Cardiac muscle cell (in vitro differentiated cells and primary cell): ENCODE measurements at regions not wholly inside any gene's neighbourhood (a gene's known extent, or its start where the extent isn't known, plus 50 kb on each side); places are given as distances from the start of the nearest gene placed in this dataset.

ENCODE experiments used
- DNase-seq, 2 donors: peaks; one replicate each; pipeline versions ENCODE4 v3.0.0 to v3.0.0-alpha.2; 2010 to 2017; ENCODE audit warnings: low read depth in 1 of 2, low spot score in 1 of 2
- H3K27ac ChIP-seq: fragments of 200-600 bp; sonication (generic); 2 replicates; pipeline ENCODE4 v1.5.1; 2016
- H3K27me3 ChIP-seq: fragments of 200-600 bp; sonication (generic); 2 replicates; pipeline ENCODE4 v1.6.0; 2016; ENCODE audit warnings: control low read depth
- H3K36me3 ChIP-seq: fragments of 200-600 bp; sonication (generic); 2 replicates; pipeline ENCODE4 v1.5.1; 2016; ENCODE audit warnings: control low read depth
- H3K4me1 ChIP-seq: fragments of 200-600 bp; sonication (generic); 2 replicates; pipeline ENCODE4 v1.8.1; 2017; ENCODE audit warnings: low read depth, mild to moderate bottlenecking, mixed run types
- H3K4me3 ChIP-seq: fragments of 200-600 bp; sonication (generic); 2 replicates; pipeline ENCODE4 v1.5.1; 2016; ENCODE audit warnings: mild to moderate bottlenecking
- H3K9me3 ChIP-seq: fragments of 200-600 bp; sonication (generic); 2 replicates; pipeline ENCODE4 v1.5.1; 2017; ENCODE audit warnings: low read depth, mild to moderate bottlenecking, control low read depth
- CTCF ChIP-seq: IDR thresholded peaks from 2 replicates; pipeline ENCODE4 v1.5.1; 2012; ENCODE audit warnings: low read depth, mild to moderate bottlenecking, low read length

GRCh38 chr1:228810395-228810758 is 75.1 kb downstream of the RHOU start:
- H3K27me3 ChIP-seq: no peaks in the 10 kb centered on the region

GRCh38 chr1:228810878-228811711 is 75.8 kb downstream of the RHOU start:
- TF ChIP-seq CTCF: no peak
- no peaks in the 10 kb centered on the region for H3K4me1 ChIP-seq
- no peaks in the 10 kb centered on the region for H3K27me3 ChIP-seq
- DNase-seq: no peak
- no peak overlapping the region for H3K4me3 ChIP-seq
- no peaks in the 10 kb centered on the region for H3K9me3 ChIP-seq
- no peak overlapping the region for H3K27ac ChIP-seq
- H3K36me3 ChIP-seq: no peaks in the 10 kb centered on the region

More at GRCh38 chr1:228810395-228810758, 75.1 kb downstream of the RHOU start:
- DNase-seq: no peak
- Histone ChIP-seq H3K4me1 (no peaks in the 10 kb centered on the region), H3K4me3 (no peak overlapping the region), H3K36me3 (no peaks in the 10 kb centered on the region), H3K9me3 (no peaks in the 10 kb centered on the region), H3K27ac (no peak overlapping the region)
- no peak for TF ChIP-seq CTCF

GRCh38 chr1:228811712-228812305 is 76.5 kb downstream of the RHOU start:
- TF ChIP-seq CTCF: no peak
- no peak for DNase-seq
- H3K9me3 ChIP-seq: no peaks in the 10 kb centered on the region
- no peaks in the 10 kb centered on the region for H3K4me1 ChIP-seq
- no peak overlapping the region for H3K27ac ChIP-seq
- H3K4me3 ChIP-seq: no peak overlapping the region
- H3K36me3 ChIP-seq: no peaks in the 10 kb centered on the region
- no peaks in the 10 kb centered on the region for H3K27me3 ChIP-seq

GRCh38 chr1:228812961-228813360 is 77.7 kb downstream of the RHOU start:
- Histone ChIP-seq H3K4me1 (no peaks in the 10 kb centered on the region), H3K27me3 (no peaks in the 10 kb centered on the region), H3K4me3 (no peak overlapping the region), H3K36me3 (no peaks in the 10 kb centered on the region), H3K27ac (no peak overlapping the region), H3K9me3 (no peaks in the 10 kb centered on the region)
- no peak for TF ChIP-seq CTCF
- no peak for DNase-seq

GRCh38 chr1:228814176-228814575 is 78.9 kb downstream of the RHOU start:
- Histone ChIP-seq H3K27ac (no peak overlapping the region), H3K9me3 (no peaks in the 10 kb centered on the region), H3K4me3 (no peak overlapping the region), H3K4me1 (no peaks in the 10 kb centered on the region), H3K36me3 (no peaks in the 10 kb centered on the region), H3K27me3 (no peaks in the 10 kb centered on the region)
- TF ChIP-seq CTCF: no peak
- DNase-seq: no peak
